ENCODE measurements at regions not wholly inside any gene's neighbourhood (a gene's known extent, or its start where the extent isn't known, plus 50 kb on each side); places are given as distances from the start of the nearest gene placed in this dataset.

DNA sequence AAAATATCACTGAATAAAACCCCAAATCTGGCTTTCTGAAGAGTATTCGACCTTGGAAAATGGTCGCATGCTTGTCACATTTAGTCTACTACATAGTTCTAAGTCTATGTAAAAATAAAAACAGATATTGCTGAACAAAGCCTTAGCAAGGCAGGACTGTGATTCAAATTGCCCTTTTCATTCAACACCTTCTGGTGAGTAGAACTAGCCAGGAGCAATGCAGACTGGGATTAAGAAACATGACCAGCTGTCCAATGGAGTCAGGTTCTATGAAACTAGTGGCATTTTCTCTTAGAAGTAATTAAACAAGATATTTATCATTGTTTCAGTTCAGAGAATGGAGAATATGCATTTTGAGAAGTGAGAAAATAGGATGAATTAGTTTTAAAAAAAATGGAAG lies 1260.5 kb upstream of the ACVR2A start:
- TF ChIP-seq, protein P1, sequence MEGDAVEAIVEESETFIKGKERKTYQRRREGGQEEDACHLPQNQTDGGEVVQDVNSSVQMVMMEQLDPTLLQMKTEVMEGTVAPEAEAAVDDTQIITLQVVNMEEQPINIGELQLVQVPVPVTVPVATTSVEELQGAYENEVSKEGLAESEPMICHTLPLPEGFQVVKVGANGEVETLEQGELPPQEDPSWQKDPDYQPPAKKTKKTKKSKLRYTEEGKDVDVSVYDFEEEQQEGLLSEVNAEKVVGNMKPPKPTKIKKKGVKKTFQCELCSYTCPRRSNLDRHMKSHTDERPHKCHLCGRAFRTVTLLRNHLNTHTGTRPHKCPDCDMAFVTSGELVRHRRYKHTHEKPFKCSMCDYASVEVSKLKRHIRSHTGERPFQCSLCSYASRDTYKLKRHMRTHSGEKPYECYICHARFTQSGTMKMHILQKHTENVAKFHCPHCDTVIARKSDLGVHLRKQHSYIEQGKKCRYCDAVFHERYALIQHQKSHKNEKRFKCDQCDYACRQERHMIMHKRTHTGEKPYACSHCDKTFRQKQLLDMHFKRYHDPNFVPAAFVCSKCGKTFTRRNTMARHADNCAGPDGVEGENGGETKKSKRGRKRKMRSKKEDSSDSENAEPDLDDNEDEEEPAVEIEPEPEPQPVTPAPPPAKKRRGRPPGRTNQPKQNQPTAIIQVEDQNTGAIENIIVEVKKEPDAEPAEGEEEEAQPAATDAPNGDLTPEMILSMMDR (conservative IDR thresholded peaks at IDR 0.05; ENCODE audit: low read depth, low read length), result no peak
- TF ChIP-seq EZH2 (IDR thresholded peaks at IDR 0.05; ENCODE audit: borderline replicate concordance, low read depth, low read length, poor library complexity, severe bottlenecking), result no peak
